GM19025 (cell line): ENCODE measurements at regions not wholly inside any gene's neighbourhood (a gene's known extent, or its start where the extent isn't known, plus 50 kb on each side); places are given as distances from the start of the nearest gene placed in this dataset.

Experiments used
- ATAC-seq: cut with Tn5 transposase; IDR thresholded peaks from one replicate; pipeline ENCODE4 v1.9.1; 2021; ENCODE audit warnings: mild to moderate bottlenecking, low read depth, moderate library complexity; ENCODE audit not compliant: unreplicated experiment

DNA sequence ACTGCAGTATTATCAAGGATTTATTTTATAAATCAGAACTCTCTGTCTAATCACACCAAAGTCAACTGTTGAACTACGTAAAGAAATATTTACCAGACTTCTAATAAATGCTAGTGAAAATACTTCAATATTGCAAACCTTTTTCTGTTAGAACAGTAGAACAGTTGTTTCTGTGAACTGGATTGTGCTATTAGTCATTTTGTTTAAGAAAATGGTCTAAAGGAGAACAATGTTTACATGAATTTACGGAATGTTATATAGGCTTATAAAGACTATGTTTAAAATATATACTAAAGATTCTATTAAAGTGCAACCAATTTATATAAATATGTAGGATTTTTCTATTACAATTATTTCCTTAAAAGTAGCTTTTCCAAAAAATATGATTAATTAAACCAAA lies 471.4 kb downstream of the FSCB start:
- no peak for ATAC-seq

GRCh38 chr14:44030831-44031383 lies 476.2 kb downstream of the FSCB start:
- ATAC-seq: no peak

DNA sequence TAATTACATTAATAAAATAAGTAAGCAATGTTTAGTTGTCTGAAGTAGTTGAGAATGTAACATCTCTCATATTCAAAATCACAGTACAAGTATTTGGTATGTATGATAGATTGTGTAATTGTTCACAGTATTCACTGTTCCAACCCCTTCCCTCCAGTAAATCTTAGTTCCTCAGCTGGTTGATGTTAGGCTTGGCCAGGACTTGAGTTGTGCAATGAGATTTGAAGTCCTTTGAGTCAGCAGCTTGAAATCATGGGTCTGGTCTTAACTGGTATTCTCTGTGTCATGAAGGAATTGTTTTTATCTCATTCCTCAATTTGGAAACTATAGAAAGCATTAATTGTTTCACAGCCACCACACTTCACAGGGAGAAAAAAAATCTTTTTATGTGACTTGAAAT lies 477.1 kb downstream of the FSCB start:
- ATAC-seq: no peak

DNA sequence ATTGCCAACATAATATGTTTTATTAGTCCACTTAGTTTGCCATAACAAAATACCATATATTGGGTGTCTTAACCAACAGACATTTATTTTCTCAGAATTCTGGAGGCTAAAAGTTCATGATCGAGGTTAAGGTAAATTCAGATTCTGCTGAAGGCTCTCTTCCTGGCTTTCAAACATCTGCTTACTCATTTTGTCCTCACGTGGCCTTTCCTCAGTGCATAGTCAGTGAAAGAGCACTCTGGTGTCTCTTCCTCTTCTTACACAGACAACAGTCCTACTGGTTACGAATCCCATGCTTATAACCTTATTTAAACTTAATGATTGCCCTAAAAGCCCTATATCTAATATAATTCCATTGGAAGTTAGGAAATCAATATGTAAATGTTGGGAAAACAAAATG lies 479.7 kb downstream of the FSCB start:
- ATAC-seq: no peak

DNA sequence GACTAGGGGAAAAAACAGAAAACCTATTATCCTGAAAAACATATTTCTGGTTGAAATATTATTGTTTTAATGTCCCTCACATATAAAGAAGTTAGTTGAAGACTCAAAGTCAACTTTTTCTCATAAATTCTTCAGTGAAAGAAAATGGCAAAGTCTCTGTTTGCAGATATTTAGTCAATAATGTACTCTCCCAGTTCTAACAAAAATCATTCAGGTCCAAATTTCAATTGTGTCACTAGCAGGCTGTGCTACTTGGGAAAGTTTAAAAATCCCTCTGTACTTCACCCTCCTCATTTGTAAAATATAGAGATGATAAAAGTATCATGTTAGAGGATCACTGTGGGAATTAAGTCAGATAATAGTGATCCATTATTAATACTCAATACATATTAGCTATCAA lies 496.5 kb downstream of the FSCB start:
- no peak for ATAC-seq

GRCh38 chr14:44010071-44010470 lies 497.0 kb downstream of the FSCB start:
- no peak for ATAC-seq

DNA sequence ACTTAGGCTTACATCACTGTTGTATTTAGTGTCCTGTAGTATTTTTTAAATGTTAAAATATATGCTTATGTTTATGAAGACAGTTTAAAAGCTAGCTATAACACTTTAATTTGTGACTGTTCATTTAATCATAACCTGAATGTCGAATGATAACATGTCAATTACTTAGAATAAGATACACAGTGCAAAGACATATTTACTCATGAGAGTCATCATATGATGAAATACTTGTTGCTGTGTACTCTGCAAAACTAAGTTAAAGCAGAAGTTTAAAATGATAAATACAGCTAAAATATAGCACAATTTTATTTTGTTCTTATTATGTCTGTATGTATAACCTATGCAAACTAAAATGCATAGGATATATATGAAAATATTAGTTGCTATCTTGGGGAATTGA lies 497.4 kb downstream of the FSCB start:
- no peak for ATAC-seq

DNA sequence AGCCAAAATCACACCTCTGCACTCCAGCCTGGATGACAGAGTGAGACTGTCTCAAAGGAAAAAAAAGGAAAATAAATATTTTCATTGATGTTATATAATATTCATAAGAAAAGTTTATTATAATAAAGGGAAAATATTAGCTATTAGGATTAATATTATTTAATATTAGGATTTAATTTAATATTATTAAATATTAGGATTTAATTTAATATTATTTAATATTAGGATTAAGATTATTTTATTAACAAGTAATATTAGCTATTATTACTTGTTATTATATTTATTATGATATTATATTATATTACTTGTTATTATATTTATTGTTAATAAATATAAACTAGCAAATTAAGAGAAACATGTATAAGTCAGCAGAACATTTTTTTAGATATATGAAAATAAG lies 518.1 kb downstream of the FSCB start:
- no peak for ATAC-seq

DNA sequence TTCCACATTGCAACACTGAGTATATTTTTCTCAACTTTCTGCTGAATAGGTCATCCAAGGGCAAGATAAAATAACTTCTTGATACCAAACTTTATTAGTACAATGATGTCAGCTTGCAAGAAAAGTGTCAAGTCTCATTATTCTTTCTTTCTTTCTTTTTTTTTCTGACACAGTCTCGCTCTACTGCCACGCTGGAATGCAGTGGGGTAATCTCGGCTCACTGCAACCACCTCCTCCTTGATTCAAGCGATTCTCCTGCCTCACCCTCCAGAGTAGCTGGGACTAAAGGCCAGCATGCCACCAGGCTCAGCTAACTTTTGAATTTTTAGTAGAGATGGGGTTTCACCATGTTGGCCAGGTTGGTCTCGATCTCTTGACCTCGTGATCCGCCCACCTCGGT lies 523.4 kb downstream of the FSCB start:
- no peak for ATAC-seq

- ATAC-seq: no peak
Observed at GRCh38 chr14:43981135-43981768, 525.8 kb downstream of the FSCB start.

- ATAC-seq: no peak
Observed at GRCh38 chr14:43956741-43957140, 550.3 kb downstream of the FSCB start.

DNA sequence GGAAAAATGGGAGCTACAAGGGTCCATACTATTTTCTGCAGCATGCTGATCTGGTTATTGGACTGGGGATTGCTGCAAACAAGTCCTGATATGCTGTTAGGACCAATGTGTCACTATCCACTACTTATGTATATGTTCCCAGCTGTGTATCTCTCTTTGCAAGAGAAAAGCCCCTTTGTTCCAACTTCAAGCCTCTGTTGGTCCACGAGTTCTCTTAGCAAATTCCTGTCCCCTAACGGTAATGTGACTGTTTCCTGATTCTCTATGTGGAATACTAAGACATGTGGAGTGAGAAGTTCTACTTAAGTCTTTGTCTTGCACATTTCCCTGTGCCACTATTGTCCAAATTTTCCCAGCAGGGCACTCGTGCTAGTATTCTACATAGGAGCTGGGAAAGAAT lies 557.7 kb downstream of the FSCB start:
- ATAC-seq: no peak

GRCh38 chr14:43939836-43940235 lies 567.2 kb downstream of the FSCB start:
- no peak for ATAC-seq

- no peak for ATAC-seq
Observed at GRCh38 chr14:43938588-43939281, 568.3 kb downstream of the FSCB start.

- no peak for ATAC-seq
Observed at GRCh38 chr14:43937001-43937400, 570.1 kb downstream of the FSCB start.

DNA sequence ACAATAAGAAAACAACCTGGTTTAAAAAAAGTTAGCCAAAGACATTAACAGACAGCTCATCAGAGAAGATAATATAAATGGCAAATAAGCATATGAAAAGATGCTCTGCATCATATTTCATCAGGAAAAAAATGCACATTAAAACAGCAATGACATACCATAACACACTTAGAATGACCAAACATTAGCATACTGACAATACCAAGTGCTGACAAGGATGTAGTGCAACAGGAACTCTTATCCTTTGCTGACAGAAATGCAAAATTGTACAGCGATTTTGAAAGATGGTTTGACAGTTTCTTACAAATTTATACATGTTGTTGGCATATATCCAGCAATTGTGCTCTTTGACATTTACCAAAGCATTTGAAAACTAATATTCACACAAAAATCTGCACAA lies 573.0 kb downstream of the FSCB start:
- no peak for ATAC-seq

- no peak for ATAC-seq
Observed at GRCh38 chr14:43914041-43914693, 592.9 kb downstream of the FSCB start.

DNA sequence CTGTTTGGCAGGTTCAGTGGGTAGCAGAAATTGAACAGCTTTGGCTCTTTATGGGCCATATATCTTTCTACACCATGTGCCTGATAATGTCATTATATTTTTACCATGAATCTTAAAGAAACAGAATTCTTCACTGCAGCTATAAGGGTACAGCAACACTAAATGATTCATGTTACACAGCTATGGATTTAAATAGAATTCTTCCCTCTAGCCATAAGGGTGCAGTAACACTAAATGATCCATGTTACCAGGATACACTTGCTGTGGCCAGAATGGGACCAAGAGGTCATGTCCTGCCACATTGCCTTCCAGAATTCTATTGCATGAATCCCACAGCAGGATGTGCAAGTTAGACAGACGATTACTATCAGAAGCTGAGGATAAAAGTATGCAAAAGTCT lies 603.9 kb downstream of the FSCB start:
- ATAC-seq: no peak

- ATAC-seq: no peak
Observed at GRCh38 chr14:43901911-43902673, 605.0 kb downstream of the FSCB start.

DNA sequence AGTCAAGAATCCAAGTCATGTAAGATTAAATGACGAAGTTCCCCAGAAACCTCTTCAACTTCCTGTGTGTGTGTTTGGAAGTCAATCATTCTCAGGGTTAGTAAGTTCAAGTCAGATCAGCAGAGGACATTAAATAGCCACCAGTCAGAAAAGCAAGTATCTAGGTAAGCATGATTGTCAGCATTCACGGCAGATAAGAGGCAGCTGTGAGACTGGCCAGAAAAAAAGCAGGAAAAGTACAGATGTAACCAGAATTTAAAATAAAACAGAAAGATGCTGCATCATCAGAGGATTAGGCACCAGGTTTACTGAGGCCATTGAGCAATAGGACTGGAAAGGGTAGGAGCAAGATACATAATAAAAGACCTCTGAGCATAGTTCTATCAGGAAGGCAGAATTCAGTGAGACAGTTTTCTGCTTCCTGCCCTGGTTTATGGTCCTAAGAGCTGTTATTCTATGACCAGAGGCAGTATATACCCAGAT lies 606.9 kb downstream of the FSCB start:
- no peak for ATAC-seq

GRCh38 chr14:43898687-43899086 lies 608.4 kb downstream of the FSCB start:
- no peak for ATAC-seq
